ENCODE measurements at regions not wholly inside any gene's neighbourhood (a gene's known extent, or its start where the extent isn't known, plus 50 kb on each side); places are given as distances from the start of the nearest gene placed in this dataset.
"Not testable (repeated sequence)": the region's sequence is repeated elsewhere in the genome, so short reads cannot be mapped to it uniquely, and the experiment has no call there.

DNA sequence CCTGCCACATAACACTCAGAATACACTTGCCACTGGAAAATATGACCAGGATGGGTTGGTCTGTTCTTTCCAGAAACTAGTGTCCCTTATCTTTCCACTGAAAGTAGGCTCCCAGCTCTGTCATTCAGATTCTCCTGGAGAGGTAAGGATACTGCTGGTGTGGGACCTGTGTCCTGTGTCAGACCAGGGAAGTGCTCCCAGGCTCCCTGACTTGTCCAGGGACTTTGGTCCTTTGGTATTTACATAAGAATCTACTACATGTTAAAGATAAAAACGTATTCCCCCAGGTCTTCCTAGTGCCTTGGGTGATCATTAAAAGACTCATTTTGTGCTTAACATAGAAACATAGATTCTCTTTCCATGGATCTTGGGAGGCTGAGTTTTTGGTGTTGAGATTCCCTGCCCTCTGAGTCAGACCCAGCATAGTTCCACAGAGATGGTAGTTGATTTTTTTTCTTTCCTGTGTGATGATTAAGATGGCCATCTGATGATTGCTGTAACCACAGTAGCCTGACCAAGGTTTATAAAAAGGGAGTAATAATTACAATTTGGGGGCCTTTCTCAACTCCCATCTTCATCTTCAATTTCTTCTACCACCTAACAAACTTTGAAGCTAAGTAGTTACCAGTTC is 159.8 kb upstream of the JADE1 start:
- no peak for DNase-seq (ENCODE audit: low read depth in 1 of 2, low spot score in 1 of 2)

DNA sequence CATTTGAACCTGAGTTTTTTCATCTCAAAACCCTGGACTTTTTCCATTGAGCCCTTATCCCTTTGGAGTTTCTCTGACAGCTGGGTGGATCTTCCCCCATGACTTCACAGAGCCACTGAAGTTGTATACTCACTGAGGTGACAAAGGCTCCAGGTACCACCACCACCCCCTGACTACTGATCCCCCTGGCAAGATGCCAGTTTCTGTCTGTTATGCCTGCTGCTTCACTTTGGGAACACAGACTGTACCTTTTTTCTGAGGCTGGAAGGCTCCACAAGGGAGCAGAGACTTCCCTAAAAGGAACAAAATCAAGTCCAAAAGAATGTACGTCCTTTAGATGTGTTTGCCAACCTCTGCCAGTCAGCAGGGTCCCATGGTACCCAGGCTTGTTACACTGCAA is 160.3 kb upstream of the JADE1 start:
- DNase-seq (ENCODE audit: low read depth in 1 of 2, low spot score in 1 of 2), result no peak

DNA sequence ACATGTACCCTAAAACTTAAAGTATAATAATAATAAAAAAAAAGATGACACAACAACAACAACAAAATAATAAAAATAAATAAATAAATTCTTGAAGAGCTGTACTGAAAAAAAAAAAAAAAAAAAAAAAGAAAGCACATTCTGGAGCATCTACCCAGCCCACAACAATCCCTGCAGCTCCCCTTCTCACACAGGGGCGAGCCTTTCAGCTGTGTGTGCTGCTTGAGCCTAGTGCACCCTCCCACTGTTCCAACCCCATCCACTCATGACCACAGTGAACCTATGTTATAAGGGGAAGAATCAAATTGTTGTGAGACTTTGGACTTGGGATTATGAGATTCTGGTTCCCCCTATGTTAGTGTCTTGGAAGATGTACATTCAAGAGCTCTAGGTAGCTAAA is 161.5 kb upstream of the JADE1 start:
- DNase-seq (ENCODE audit: low read depth in 1 of 2, low spot score in 1 of 2), result no peak

DNA sequence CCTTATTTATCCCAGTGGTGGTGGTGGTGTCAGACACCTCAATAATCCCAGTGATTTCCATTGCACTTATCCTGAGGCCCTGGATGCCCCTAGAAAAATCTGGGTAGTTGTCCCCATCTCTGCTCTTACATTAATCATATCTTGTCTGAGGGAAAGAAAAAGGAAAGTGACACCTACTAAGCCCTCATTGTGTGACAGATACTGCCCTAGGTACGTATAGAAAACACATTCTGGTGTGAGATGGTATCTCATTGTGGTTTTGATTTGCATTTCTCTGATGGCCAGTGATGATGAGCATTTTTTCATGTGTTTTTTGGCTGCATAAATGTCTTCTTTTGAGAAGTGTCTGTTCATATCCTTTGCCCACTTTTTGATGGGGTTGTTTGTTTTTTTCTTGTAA is 162.6 kb upstream of the JADE1 start:
- DNase-seq (ENCODE audit: low read depth in 1 of 2, low spot score in 1 of 2), result not testable (repeated sequence)

DNA sequence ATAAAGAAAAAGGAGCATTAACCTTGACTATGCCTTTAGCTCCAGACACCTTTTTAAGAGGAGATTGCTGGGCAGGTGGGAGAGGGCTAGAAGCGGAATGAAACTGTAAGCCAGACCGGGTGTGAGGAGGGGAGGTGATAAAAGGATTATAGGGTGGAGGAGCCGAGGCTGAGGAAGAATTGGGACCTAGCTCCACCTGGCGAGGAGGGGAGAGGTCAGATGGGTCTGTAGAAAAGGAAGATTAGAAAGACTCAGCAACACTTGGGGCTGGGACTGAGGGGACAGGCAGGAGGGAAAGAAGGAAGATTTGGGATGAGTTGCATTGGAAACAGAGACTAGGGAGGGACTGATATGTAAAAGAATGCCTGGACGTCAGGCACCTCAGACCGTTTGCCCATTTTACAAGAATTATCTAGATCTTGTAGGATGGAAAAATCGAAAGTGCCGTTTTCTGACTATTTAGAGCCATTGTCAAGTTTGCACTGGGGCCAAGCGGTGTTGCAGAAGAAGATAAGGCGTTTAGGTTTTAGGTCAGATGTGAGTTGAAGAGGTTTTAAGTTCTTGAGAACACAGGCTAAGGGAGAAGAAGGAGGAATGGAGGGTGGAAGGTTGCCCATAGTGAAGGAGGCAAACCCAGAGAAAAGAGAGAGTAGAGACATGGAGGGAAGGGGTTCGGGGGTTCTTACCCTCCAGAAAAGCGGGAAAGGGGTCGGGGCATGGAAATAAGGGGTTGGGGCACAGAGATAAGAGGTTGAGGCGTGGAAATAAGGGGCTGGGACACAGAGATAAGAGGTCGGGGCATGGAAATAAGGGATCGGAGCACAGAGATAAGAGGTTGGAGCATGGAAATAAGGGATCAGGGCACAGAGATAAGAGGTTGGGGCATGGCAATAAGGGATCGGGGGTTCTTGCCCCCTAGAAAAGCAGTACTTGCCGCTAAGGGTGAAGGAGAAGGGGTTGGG is 164.5 kb upstream of the JADE1 start:
- not testable (repeated sequence) for DNase-seq (ENCODE audit: low read depth in 1 of 2, low spot score in 1 of 2)

DNA sequence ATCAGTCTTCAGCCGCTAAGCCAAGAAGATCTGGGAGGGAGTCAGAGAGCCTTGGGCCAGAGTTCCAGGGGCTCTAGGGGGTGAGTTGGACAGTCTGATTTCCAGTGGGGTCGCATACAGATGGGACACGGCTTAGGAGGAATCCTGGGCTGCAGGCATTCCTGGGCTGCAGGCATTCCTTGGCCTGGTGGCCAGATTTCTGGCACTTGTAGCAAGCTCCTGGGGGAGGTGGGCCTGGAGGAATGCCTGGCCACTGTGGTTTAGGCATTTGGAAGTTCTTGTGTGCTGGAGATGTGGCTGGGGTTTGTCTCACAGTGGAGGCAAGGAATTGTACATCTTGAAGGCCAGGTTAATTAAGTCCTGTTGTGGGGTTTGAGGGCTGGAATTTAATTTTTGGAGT is 165.4 kb upstream of the JADE1 start:
- DNase-seq (ENCODE audit: low read depth in 1 of 2, low spot score in 1 of 2), result not testable (repeated sequence)

DNA sequence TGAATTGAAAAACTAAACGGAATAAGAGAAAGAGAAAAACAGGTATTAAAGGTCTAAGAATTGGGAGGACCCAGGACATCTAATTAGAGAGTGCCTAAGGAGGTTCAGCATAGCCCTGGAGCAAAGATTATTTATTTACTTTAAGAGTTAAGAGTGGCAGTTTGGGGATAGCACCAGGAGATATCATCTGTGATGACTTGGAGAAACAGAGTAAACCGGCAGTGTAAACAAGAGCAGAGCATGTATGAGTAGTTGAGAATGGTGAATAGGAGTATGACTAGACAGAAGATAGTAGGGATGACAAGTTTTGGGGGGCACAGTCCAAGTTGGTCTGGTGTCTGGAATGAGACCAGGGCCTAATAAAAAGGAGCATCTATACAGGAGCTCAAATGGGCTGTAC is 167.9 kb upstream of the JADE1 start:
- DNase-seq (ENCODE audit: low read depth in 1 of 2, low spot score in 1 of 2), result not testable (repeated sequence)

DNA sequence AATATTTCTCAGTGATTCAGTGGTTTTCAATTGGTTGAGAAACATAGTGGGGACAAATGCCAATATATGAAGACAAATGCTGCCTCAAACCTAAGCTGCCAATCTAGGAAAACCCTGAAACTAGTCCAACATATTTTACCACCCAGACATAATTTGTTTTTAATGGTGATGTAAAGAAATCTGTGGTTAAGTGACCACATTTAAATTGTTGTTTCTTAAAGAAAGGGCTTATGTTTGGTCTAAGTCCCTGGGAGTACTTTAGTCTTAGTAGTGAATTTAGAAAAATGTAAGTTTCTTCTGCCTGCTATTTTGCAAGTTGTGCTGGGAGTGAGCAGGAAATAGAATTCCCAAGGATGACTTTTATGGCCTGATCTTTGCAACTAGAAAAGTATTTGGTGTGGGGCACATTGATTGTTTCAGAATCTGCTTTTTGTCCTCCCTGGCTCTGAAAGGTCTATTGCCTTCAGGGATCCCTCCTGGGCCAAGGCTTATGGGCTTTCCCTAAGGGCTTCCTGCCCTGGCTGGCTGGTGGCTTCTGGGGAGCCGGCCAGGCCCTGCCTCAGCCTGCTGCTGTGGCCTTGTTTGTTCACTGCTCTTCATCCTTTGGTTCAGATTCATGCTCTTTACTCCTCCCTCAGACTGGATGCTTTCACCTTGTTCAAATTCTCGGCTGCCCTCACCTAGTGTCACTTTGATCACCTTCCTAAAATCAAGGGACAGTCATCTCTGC is 169.8 kb upstream of the JADE1 start:
- no peak for DNase-seq (ENCODE audit: low read depth in 1 of 2, low spot score in 1 of 2)

DNA sequence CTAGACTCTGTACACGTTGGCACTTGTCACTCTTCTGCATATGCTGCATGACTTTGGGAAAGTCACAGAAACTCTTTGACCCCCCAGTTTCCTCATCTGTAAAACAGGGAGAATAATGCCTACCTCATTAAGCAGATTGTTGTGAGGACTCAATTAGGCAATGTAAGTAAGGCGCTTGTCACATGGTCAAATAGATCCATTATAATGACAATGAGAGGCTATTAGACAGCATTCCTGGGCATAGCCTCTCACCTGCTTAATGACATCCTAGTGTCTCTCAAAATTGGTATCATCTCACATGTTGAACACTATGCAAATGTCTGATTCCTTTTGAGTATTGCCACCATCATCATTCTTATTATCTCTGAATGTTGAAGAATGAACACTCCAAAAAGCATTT is 172.6 kb upstream of the JADE1 start:
- DNase-seq (ENCODE audit: low read depth in 1 of 2, low spot score in 1 of 2), result no peak

DNA sequence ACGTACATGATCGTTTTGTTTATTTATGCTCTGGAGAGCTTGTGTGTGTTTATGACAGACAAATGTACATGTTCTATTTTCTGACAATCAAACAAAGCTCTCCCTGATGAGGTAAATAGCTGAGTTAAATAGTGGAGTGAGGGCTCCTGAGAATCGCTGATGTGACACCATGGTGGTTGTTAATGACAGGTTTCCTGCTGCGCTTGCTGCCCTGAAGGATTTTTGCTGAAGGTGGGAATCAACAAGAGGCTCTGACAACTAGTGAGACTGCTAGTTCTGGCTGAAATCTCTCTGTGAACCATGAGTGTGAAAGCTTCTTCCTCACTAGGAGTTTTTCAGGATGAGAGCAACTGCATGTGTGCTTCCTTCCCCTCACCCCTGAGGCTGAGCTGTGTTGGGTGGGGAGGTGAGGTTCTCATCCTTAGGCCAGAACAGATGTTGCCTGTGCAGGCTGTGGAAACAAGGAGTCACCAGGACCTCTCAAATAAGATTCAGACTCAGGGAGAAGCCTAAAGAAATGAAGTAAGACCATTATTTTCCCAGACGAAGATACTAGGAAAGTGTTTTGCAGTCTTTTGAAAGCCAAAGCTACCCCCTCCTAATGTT is 173.4 kb upstream of the JADE1 start:
- DNase-seq (ENCODE audit: low read depth in 1 of 2, low spot score in 1 of 2), result no peak

DNA sequence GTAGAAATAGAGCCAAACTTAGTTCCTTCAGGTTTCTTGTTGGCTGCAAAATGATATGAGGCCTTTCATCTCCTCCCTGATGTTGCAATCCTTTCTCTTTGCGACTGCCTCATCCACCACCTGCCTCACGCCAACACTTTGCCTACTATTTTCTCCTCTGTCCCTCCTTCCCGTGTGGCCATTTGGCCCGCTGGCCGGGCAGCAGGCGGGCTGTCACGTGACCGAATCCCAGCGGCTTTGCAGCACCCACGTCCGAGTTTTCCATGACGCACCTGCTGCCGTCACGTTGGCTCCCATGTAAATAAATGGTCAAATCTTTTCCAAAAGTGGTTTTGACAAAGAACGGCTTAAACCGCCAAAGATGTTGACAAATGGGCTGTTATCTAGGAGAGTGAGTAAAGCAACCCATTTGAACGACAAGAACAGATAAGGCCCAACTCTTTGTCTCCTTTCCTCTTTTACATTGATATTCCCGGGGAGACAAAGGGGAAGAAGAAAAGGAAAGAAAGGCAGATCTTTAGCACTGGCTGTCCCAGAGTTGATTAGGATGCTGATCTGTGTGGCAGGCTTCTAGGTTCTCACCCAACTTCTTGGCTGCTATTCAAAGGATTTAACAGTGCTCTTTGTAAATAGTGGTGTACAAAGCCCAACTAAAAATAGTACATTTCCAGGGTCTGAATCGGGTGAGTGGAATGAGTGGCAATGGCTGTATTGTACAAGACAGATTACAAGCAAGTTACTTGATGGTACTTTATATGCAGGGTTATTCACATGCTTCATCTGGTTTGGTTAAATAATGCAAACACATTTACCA is 174.2 kb upstream of the JADE1 start:
- DNase-seq (ENCODE audit: low read depth in 1 of 2, low spot score in 1 of 2), result no peak

DNA sequence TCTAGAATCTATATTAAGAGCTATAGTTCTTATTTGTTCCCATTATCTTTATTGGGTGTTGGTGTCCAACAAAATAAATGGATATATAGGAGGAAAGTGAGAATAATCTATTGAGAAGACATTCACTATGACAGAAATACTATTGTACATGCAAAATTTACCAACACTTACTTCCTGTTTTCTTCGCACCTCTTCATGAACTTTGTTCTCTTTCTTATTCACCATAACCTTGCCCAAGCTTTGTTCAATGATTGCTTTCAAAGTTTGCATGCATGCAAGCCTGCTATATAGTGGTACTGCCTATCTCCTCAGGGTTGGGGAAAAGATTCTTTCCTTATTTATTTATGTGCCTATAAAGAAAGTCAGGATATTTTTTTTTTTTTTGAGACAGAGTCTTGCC is 176.4 kb upstream of the JADE1 start:
- no peak for DNase-seq (ENCODE audit: low read depth in 1 of 2, low spot score in 1 of 2)

DNA sequence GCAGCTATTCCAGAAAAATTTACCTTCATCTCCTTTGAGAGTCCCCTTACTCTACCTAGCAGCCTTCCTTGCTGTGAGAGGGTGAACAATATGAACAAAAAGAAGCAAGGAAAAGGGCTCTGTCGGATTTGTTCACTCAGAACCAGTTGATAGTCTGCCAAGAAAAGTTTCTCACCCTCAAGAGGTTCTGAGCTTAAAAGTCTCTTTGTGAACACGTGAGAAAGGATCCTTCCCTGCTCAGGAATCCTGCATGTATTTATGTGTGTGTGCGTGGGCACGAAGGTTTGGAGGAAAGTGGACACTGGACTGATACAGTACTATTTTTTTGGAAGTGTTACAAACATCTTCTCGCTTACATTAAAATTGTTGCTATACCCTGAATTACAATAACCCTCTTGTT is 178.6 kb upstream of the JADE1 start:
- DNase-seq (ENCODE audit: low read depth in 1 of 2, low spot score in 1 of 2), result no peak

DNA sequence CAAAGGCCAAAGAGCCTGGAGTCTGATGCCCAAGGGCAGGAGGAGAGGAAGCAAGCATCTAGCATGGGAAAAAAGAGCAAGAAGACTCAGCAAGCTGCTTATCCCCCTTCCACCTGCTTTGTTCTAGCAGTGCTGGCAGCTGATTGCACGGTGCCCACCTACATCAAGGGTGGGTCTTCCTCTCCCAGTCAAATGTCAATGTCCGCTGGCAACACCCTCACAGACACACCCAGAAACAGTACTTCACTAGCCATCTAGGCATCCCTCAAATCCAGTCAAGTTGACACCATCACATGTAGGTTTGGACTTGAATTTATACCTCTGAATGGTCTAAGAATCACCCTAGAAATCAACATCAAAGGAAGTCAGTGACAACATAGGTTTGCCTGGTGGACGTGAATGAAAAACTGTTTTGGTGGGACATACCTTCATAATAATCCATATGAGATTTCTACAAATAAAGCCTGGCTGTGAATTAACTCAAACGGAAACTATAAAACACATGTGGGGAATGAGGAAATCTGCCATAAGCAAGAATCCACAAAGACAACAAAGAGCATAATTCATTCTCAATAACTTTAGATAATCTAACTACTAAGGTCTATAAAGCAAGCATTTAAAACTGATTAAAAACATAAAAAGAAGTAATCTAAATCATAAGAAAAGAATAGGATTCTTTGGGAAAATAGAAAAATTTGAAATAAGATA is 185.8 kb upstream of the JADE1 start:
- no peak for DNase-seq (ENCODE audit: low read depth in 1 of 2, low spot score in 1 of 2)

DNA sequence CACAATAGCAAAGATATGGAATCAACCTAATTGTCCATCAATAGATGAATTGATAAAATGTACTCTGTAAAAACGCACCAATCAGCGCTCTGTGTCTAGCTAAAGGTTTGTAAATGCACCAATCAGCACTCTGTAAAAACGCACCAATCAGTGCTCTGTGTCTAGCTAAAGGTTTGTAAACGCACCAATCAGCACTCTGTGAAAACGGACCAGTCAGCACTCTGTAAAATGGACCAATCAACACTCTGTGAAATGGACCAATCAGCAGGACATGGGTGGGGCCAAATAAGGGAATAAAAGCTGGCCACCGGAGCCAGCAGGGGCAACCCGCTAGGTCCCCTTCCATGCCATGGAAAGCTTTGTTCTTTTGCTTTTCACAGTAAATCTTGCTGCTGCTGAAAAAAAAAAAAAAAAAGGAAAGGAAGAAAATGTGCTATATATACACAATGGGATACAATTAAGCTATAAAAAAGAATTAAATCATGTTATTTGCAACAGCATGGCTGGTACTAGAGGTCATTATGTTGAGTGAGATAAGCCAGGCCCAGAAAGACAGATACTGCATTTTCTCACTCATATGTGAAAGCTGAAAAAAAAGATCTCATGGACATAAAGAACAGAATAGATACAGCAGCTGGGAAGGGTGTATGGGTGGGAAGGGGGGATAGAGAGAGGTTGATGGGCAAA is 189.1 kb upstream of the JADE1 start:
- not testable (repeated sequence) for DNase-seq (ENCODE audit: low read depth in 1 of 2, low spot score in 1 of 2)

DNA sequence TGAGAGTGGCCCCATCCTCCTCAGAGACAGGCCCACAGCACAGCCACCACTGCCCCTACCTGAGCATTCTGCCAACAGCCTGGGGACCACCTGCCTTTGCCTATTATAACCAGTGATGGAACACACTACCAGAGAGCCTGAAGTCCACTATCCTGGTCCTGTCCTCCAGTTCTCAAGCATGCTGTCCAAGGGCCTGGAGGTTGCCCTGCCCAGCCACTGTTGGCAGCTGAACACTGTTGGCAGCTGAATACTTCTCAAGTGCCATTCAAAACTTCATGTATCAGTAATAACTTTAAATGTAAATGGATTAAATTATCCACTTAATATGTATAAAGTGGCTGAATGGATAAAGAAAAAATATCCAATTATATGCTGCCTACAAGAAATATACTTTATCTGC is 194.3 kb upstream of the JADE1 start:
- DNase-seq (ENCODE audit: low read depth in 1 of 2, low spot score in 1 of 2), result no peak

DNA sequence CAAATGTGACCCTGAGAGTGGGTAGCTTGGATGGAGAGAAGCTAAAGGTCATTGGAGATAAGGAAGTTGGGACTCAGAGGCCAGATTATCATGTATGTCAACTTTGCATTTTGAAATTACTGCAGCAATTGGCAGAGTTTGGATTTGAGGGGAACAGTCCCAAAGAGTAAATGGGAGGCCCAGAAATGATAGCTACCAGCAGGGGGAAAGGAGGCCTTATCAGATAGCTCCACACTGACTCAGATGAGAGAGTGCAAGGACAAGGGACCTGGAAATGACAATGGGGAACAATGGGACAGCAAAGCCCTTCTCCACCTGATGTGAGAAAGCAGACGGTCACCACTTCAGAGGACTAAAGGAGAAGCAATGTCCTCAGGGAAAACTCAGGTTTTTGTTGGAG is 201.5 kb upstream of the JADE1 start:
- no peak for DNase-seq (ENCODE audit: low read depth in 1 of 2, low spot score in 1 of 2)

DNA sequence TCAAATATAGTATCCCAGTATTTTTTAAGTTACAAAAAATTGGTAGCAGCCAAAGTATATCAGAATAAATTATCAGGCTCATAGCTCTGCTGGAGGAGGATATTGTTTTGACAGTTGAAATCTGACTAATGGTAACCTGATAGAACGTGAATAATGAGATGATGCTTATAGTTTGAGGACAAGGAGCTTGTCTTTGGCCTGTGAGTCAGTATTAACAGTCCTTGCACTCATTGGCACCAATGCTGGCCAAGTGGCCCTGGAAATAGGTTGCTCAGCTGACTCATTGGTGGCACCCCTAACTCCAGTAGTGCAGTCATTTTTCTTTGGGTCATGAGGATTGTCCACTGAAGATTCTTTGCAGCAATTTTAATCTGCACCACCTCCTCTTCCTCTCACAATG is 203.3 kb upstream of the JADE1 start:
- DNase-seq (ENCODE audit: low read depth in 1 of 2, low spot score in 1 of 2), result no peak

DNA sequence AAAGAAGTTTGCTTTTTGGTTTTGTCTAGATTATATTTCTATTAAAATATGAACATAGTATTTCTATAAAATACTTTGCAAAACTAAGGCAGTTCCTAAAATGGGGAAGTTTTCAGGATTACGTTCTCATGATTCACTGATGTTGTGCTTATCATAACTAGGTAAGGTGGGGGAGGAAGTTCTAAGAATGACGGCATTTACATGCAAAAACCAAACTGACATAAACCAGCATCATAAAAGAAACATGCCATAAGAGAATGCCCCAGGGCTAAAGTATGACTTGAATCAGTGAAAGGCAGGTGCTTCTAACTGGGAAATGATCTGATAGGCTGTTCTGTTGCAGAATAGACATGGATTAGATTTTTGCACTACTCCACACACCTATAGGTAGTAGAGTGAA is 204.7 kb upstream of the JADE1 start:
- DNase-seq (ENCODE audit: low read depth in 1 of 2, low spot score in 1 of 2), result no peak

DNA sequence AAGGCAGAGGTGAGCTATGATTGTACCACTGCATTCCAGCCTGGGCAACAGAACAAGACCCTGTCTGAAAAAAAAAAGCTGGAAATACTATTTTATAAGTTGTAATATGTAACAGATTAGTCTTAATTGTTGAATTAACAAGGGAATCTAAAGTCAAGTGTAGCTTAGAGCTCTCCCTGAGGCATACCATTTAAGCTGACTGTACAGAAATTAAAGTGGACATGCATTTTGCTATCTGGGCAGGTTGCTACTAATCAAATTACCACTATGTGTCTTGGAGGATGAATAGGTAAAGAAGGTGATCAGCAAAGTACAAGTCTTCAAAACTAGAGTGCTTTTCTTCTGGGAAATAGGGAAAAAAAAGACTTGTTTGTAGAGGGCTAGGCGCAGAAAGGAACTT is 205.3 kb upstream of the JADE1 start:
- no peak for DNase-seq (ENCODE audit: low read depth in 1 of 2, low spot score in 1 of 2)

Data from activated CD4-positive, alpha-beta T cell treated with anti-CD3 and anti-CD28 coated beads, Interleukin-2, amount 50 U/mL, for 24 hours (primary cell).